ENCODE measurements at regions not wholly inside any gene's neighbourhood (a gene's known extent, or its start where the extent isn't known, plus 50 kb on each side); places are given as distances from the start of the nearest gene placed in this dataset.
"Not testable (repeated sequence)": the region's sequence is repeated elsewhere in the genome, so short reads cannot be mapped to it uniquely, and the experiment has no call there.

GRCh38 chr2:184155791-184156190 lies 442.5 kb upstream of the ZNF804A start:
- Mint-ChIP-seq H3K36me3 (ENCODE audit: insufficient read depth) (no peaks in the 10 kb centered on the region), H3K27ac (no peak overlapping the region), H3K9me3 (ENCODE audit: low read depth) (peaks cover 3% of the 10 kb centered on the region), H3K4me3 (ENCODE audit: low read depth) (no peak overlapping the region), H3K4me1 (ENCODE audit: low read depth) (no peaks in the 10 kb centered on the region), H3K27me3 (no peaks in the 10 kb centered on the region)
- no peak for TF ChIP-seq CTCF (IDR thresholded peaks at IDR 0.05; ENCODE audit: unreplicated experiment)
- DNase-seq (ENCODE audit: low spot score, unreplicated experiment), result no peak

GRCh38 chr2:184157141-184157540 lies 441.2 kb upstream of the ZNF804A start:
- no peaks in the 10 kb centered on the region for H3K36me3 Mint-ChIP-seq (ENCODE audit: insufficient read depth)
- TF ChIP-seq CTCF (IDR thresholded peaks at IDR 0.05; ENCODE audit: unreplicated experiment), result no peak

GRCh38 chr2:184162426-184162825 lies 435.9 kb upstream of the ZNF804A start:
- no peak overlapping the region for H3K27ac Mint-ChIP-seq
- H3K27me3 Mint-ChIP-seq, result no peaks in the 10 kb centered on the region
- no peak for TF ChIP-seq CTCF (IDR thresholded peaks at IDR 0.05; ENCODE audit: unreplicated experiment)
- H3K4me1 Mint-ChIP-seq (ENCODE audit: low read depth), result no peaks in the 10 kb centered on the region
- no peaks in the 10 kb centered on the region for H3K36me3 Mint-ChIP-seq (ENCODE audit: insufficient read depth)
- no peak for DNase-seq (ENCODE audit: low spot score, unreplicated experiment)
- H3K4me3 Mint-ChIP-seq (ENCODE audit: low read depth), result no peak overlapping the region
- H3K9me3 Mint-ChIP-seq (ENCODE audit: low read depth), result no peaks in the 10 kb centered on the region

More at GRCh38 chr2:184157141-184157540, 441.2 kb upstream of the ZNF804A start:
- no peaks in the 10 kb centered on the region for H3K27me3 Mint-ChIP-seq
- H3K4me3 Mint-ChIP-seq (ENCODE audit: low read depth), result no peak overlapping the region
- H3K27ac Mint-ChIP-seq, result no peak overlapping the region
- DNase-seq (ENCODE audit: low spot score, unreplicated experiment), result no peak
- H3K9me3 Mint-ChIP-seq (ENCODE audit: low read depth), result no peaks in the 10 kb centered on the region
- no peaks in the 10 kb centered on the region for H3K4me1 Mint-ChIP-seq (ENCODE audit: low read depth)

- not testable (repeated sequence) for H3K36me3 Mint-ChIP-seq (ENCODE audit: insufficient read depth); H3K4me1 Mint-ChIP-seq (ENCODE audit: low read depth); DNase-seq (ENCODE audit: low spot score, unreplicated experiment); H3K9me3 Mint-ChIP-seq (ENCODE audit: low read depth); H3K4me3 Mint-ChIP-seq (ENCODE audit: low read depth); H3K27ac Mint-ChIP-seq; H3K27me3 Mint-ChIP-seq
Measured at GRCh38 chr2:184168823-184169222, 429.5 kb upstream of the ZNF804A start.

- H3K4me1 Mint-ChIP-seq (ENCODE audit: low read depth), result no peaks in the 10 kb centered on the region
- H3K9me3 Mint-ChIP-seq (ENCODE audit: low read depth), result no peaks in the 10 kb centered on the region
- H3K27me3 Mint-ChIP-seq, result no peaks in the 10 kb centered on the region
- H3K4me3 Mint-ChIP-seq (ENCODE audit: low read depth), result no peak overlapping the region
- H3K27ac Mint-ChIP-seq, result no peak overlapping the region
- DNase-seq (ENCODE audit: low spot score, unreplicated experiment), result no peak
- no peaks in the 10 kb centered on the region for H3K36me3 Mint-ChIP-seq (ENCODE audit: insufficient read depth)
- no peak for TF ChIP-seq CTCF (IDR thresholded peaks at IDR 0.05; ENCODE audit: unreplicated experiment)
Measured at GRCh38 chr2:184169366-184169765, 429.0 kb upstream of the ZNF804A start.

GRCh38 chr2:184174493-184175104 lies 423.7 kb upstream of the ZNF804A start:
- Mint-ChIP-seq H3K4me3 (ENCODE audit: low read depth) (no peak overlapping the region), H3K27ac (no peak overlapping the region), H3K4me1 (ENCODE audit: low read depth) (peaks cover 4% of the 10 kb centered on the region), H3K27me3 (no peaks in the 10 kb centered on the region), H3K9me3 (ENCODE audit: low read depth) (no peaks in the 10 kb centered on the region), H3K36me3 (ENCODE audit: insufficient read depth) (no peaks in the 10 kb centered on the region)
- no peak for TF ChIP-seq CTCF (IDR thresholded peaks at IDR 0.05; ENCODE audit: unreplicated experiment)
- no peak for DNase-seq (ENCODE audit: low spot score, unreplicated experiment)

Measured in progenitor cell of endocrine pancreas (in vitro differentiated cells).